OCI-LY1 (cell line): ENCODE measurements at regions not wholly inside any gene's neighbourhood (a gene's known extent, or its start where the extent isn't known, plus 50 kb on each side); places are given as distances from the start of the nearest gene placed in this dataset.
"Not testable (repeated sequence)": the region's sequence is repeated elsewhere in the genome, so short reads cannot be mapped to it uniquely, and the experiment has no call there.

Source experiments
- H2AFZ ChIP-seq: fragments of 200-600 bp; sonication (generic), shearing (Covaris generic); 2 replicates; pipeline ENCODE4 v1.6.0; 2014; ENCODE audit warnings: antibody characterized with exemption, mild to moderate bottlenecking, low read length
- H3F3A ChIP-seq: fragments of 200-600 bp; sonication (generic), shearing (Covaris generic); 2 replicates; pipeline ENCODE4 v1.6.0; 2014; ENCODE audit warnings: mild to moderate bottlenecking, antibody characterized with exemption, low read length, moderate library complexity; ENCODE audit not compliant: insufficient read depth
- H3K27ac ChIP-seq: fragments of 200-600 bp; sonication (generic); 2 replicates; pipeline ENCODE4 v1.5.1; 2014; ENCODE audit warnings: low read length, mixed run types, mild to moderate bottlenecking, low read depth; ENCODE audit not compliant: poor library complexity, severe bottlenecking
- H3K27me3 ChIP-seq: fragments of 200-600 bp; sonication (generic); 2 replicates; pipeline ENCODE4 v1.6.0; 2014; ENCODE audit warnings: antibody characterized with exemption, mild to moderate bottlenecking, low read length, moderate library complexity; ENCODE audit not compliant: insufficient read depth
- H3K36me3 ChIP-seq: fragments of 200-600 bp; sonication (generic); 2 replicates; pipeline ENCODE4 v1.6.1; 2014; ENCODE audit warnings: mild to moderate bottlenecking, antibody characterized with exemption, low read length, moderate library complexity, mixed read lengths; ENCODE audit not compliant: insufficient read depth
- H3K4me1 ChIP-seq: fragments of 200-600 bp; sonication (generic); 2 replicates; pipeline ENCODE4 v1.5.1; 2014; ENCODE audit warnings: mild to moderate bottlenecking, low read length, moderate library complexity; ENCODE audit not compliant: insufficient read depth, severe bottlenecking
- H3K4me2 ChIP-seq: fragments of 200-600 bp; sonication (generic), shearing (Covaris generic); 2 replicates; pipeline ENCODE4 v1.6.1; 2014; ENCODE audit warnings: low read length
- H3K4me3 ChIP-seq: fragments of 200-600 bp; sonication (generic); 2 replicates; pipeline ENCODE4 v1.5.1; 2014; ENCODE audit warnings: low read length, low read depth, mild to moderate bottlenecking, mixed read lengths; ENCODE audit not compliant: poor library complexity, severe bottlenecking
- H3K79me2 ChIP-seq: fragments of 200-600 bp; shearing (Covaris generic); 2 replicates; pipeline ENCODE4 v1.6.1; 2016; ENCODE audit warnings: mixed run types, low read length, mixed read lengths; ENCODE audit not compliant: insufficient read depth
- H3K9ac ChIP-seq: fragments of 200-600 bp; sonication (generic), shearing (Covaris generic); 2 replicates; pipeline ENCODE4 v1.6.1; 2014; ENCODE audit warnings: mild to moderate bottlenecking, low read length, mixed read lengths
- H3K9me2 ChIP-seq: fragments of 200-600 bp; sonication (generic), shearing (Covaris generic); 2 replicates; pipeline ENCODE4 v1.6.1; 2014; ENCODE audit warnings: low read depth, mild to moderate bottlenecking, low read length, mixed read lengths
- H3K9me3 ChIP-seq: fragments of 200-600 bp; shearing (Covaris generic); 2 replicates; pipeline ENCODE4 v1.6.1; 2014; ENCODE audit warnings: low read length, mixed read lengths
- H4K20me1 ChIP-seq: fragments of 200-600 bp; sonication (generic), shearing (Covaris generic); 2 replicates; pipeline ENCODE4 v1.6.0; 2016; ENCODE audit warnings: mild to moderate bottlenecking, low read length; ENCODE audit not compliant: insufficient read depth
- EZH2 ChIP-seq: fragments of 200-600 bp; sonication (generic), shearing (Covaris generic); IDR thresholded peaks from 2 replicates; pipeline ENCODE4 v1.8.0; 2017; ENCODE audit warnings: borderline replicate concordance, mixed run types, mild to moderate bottlenecking, antibody characterized with exemption, low read length, moderate library complexity, mixed read lengths
- TF ChIP-seq, protein P1 (sequence below): fragments of 200-600 bp; sonication (generic), shearing (Covaris generic); IDR thresholded peaks from 2 replicates; pipeline ENCODE4 v1.5.1; 2017; ENCODE audit warnings: mild to moderate bottlenecking, antibody characterized with exemption, low read length, moderate library complexity, mixed read lengths

DNA sequence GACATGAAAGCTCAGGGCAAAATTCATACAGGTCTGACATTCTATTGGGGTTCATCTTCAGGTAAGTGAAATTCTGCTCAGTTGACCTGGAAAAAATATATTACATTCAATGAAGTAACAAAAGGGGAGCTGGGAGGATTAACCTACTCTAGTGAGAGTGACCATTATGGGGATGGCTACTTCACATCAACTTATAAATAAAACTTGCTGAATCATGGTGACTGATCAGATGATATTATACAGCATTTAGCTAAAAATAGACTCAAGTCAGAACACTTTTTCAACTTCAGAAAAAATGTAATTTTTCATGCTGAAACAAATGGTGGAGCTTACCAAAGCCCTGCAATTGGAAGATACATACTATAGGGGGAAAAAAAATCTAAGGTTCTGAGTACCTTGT is 800.2 kb downstream of the FSCB start:
- no peak overlapping the region for H3K4me2 ChIP-seq
- no peaks in the 10 kb centered on the region for H3K79me2 ChIP-seq
- H3K27me3 ChIP-seq, result no peaks in the 10 kb centered on the region
- H3K9me3 ChIP-seq, result no peaks in the 10 kb centered on the region
- no peak overlapping the region for H3K27ac ChIP-seq
- H4K20me1 ChIP-seq, result no peaks in the 10 kb centered on the region
- H3K4me1 ChIP-seq, result no peaks in the 10 kb centered on the region
- H2AFZ ChIP-seq, result no peak overlapping the region
- no peak overlapping the region for H3K4me3 ChIP-seq
- H3K36me3 ChIP-seq, result no peaks in the 10 kb centered on the region
- TF ChIP-seq EZH2, result no peak
- no peak overlapping the region for H3K9ac ChIP-seq
- no peaks in the 10 kb centered on the region for H3K9me2 ChIP-seq
- no peaks in the 10 kb centered on the region for H3F3A ChIP-seq

DNA sequence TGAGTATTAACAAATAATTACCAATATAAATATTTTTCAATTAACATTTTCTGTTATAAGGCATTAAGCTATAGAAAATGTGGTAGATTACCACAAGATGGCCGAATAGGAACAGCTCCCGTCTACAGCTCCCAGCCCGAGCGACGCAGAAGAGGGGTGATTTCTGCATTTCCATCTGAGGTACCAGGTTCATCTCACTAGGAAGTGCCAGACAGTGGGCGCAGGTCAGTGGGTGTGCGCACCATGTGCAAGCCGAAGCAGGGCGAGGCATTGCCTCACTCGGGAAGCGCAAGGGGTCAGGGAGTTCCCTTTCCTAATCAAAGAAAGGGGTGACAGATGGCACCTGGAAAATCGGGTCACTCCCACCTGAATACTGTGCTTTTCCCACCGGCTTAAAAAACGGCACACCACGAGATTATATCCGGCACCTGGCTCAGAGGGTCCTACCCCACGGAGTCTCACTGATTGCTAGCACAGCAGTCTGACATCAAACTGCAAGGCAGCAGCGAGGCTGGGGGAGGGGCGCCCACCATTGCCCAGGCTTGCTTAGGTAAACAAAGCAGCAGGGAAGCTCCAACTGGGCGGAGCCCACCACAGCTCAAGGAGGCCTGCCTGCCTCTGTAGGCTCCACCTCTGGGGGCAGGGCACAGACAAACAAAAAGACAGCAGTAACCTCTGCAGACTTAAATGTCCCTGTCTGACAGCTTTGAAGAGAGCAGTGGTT is 808.4 kb downstream of the FSCB start:
- H3K4me3 ChIP-seq, H3K4me1 ChIP-seq, H3K27ac ChIP-seq, H3K9ac ChIP-seq, H3K36me3 ChIP-seq, H3K79me2 ChIP-seq, H3F3A ChIP-seq, H3K4me2 ChIP-seq, H2AFZ ChIP-seq, H3K9me3 ChIP-seq, H3K27me3 ChIP-seq, H4K20me1 ChIP-seq, H3K9me2 ChIP-seq: not testable (repeated sequence)

DNA sequence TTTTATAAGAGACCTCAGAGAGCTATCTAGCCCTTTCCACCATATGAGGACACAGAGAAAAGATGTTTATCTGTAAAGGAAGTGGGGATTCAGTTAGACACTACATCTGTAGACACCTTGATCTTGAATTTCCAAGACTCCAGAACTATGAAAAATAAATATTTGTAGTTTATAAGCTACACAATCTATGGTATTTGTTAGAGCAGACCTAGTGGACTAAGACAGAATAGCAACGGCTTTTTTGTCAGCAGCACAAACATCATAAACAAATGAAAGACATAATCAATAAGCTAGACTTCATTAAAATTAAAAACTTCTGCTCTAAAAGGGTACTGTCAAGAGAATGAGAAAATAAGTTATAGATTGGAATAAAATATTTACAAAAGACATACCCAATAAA is 810.1 kb downstream of the FSCB start:
- H3K4me1 ChIP-seq, result no peaks in the 10 kb centered on the region
- no peaks in the 10 kb centered on the region for H3K36me3 ChIP-seq
- no peak overlapping the region for H3K4me2 ChIP-seq
- H3K27me3 ChIP-seq, result no peaks in the 10 kb centered on the region
- TF ChIP-seq, protein P1, sequence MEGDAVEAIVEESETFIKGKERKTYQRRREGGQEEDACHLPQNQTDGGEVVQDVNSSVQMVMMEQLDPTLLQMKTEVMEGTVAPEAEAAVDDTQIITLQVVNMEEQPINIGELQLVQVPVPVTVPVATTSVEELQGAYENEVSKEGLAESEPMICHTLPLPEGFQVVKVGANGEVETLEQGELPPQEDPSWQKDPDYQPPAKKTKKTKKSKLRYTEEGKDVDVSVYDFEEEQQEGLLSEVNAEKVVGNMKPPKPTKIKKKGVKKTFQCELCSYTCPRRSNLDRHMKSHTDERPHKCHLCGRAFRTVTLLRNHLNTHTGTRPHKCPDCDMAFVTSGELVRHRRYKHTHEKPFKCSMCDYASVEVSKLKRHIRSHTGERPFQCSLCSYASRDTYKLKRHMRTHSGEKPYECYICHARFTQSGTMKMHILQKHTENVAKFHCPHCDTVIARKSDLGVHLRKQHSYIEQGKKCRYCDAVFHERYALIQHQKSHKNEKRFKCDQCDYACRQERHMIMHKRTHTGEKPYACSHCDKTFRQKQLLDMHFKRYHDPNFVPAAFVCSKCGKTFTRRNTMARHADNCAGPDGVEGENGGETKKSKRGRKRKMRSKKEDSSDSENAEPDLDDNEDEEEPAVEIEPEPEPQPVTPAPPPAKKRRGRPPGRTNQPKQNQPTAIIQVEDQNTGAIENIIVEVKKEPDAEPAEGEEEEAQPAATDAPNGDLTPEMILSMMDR, result no peak
- no peak for TF ChIP-seq EZH2
- H3K4me3 ChIP-seq, result no peak overlapping the region
- no peak overlapping the region for H3K27ac ChIP-seq
- H3K9me2 ChIP-seq, result no peaks in the 10 kb centered on the region
- H2AFZ ChIP-seq, result no peak overlapping the region
- no peaks in the 10 kb centered on the region for H3F3A ChIP-seq
- no peak overlapping the region for H3K9ac ChIP-seq
- H3K9me3 ChIP-seq, result no peaks in the 10 kb centered on the region
- H3K79me2 ChIP-seq, result no peaks in the 10 kb centered on the region
- no peaks in the 10 kb centered on the region for H4K20me1 ChIP-seq

DNA sequence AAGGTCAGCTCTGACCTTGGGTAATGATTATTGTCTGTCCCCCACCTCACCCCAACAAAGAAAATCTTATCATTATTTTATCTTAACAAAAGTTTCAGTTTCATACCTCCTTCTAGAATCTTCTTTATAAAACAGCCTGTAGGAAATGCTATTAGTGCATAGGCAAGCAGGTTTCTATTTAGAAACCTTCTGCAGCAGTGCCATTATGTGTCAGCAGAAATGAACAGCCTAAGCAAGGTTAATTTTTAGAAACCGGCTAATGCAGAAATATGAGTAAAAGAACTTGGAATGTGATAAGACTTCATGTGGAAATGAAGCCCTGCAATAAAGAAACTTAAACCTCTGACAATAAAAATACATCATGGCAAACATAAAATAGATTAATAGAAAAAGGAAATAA is 814.4 kb downstream of the FSCB start:
- no peak overlapping the region for H3K27ac ChIP-seq
- no peaks in the 10 kb centered on the region for H3K27me3 ChIP-seq
- H4K20me1 ChIP-seq, result no peaks in the 10 kb centered on the region
- no peak overlapping the region for H2AFZ ChIP-seq
- no peaks in the 10 kb centered on the region for H3K4me1 ChIP-seq
- no peak overlapping the region for H3K4me2 ChIP-seq
- H3K36me3 ChIP-seq, result no peaks in the 10 kb centered on the region
- H3F3A ChIP-seq, result no peaks in the 10 kb centered on the region
- no peaks in the 10 kb centered on the region for H3K9me3 ChIP-seq
- H3K79me2 ChIP-seq, result no peaks in the 10 kb centered on the region
- no peak overlapping the region for H3K9ac ChIP-seq
- TF ChIP-seq, protein P1, result no peak
- TF ChIP-seq EZH2, result no peak
- H3K9me2 ChIP-seq, result no peaks in the 10 kb centered on the region
- H3K4me3 ChIP-seq, result no peak overlapping the region
